Activated CD8-positive, alpha-beta T cell treated with anti-CD3 and anti-CD28 coated beads for 36 hours (primary cell): ENCODE measurements at regions not wholly inside any gene's neighbourhood (a gene's known extent, or its start where the extent isn't known, plus 50 kb on each side); places are given as distances from the start of the nearest gene placed in this dataset.
"Not testable (repeated sequence)": the region's sequence is repeated elsewhere in the genome, so short reads cannot be mapped to it uniquely, and the experiment has no call there.

Experiments
- ATAC-seq: fragments of 200-7000 bp; cut with Tn5 transposase; one replicate; pipeline ENCODE4 v1.10.0; 2021; ENCODE audit warnings: mild to moderate bottlenecking, moderate library complexity
- CTCF ChIA-PET: fragments of 350-600 bp; sonication (Branson Sonifier 250); formaldehyde crosslinking; loops from one replicate; lab custom pipeline; 2021; ENCODE audit warnings: antibody characterized with exemption; lab: Charles Lee
- POLR2A ChIA-PET: fragments of 350-600 bp; sonication (Branson Sonifier 250); formaldehyde crosslinking; loops from one replicate; lab custom pipeline; 2021; ENCODE audit warnings: antibody characterized with exemption; lab: Charles Lee
- DNase-seq: peaks from one replicate; pipeline ENCODE4 v3.0.0-alpha.2; 2020
- H3K27ac Mint-ChIP-seq: one replicate; pipeline ENCODE4 v1.8.0; 2021; ENCODE audit warnings: mild to moderate bottlenecking, mixed read lengths
- H3K27me3 Mint-ChIP-seq: one replicate; pipeline ENCODE4 v1.8.0; 2021; ENCODE audit warnings: mixed read lengths
- H3K36me3 Mint-ChIP-seq: one replicate; pipeline ENCODE4 v1.8.0; 2021; ENCODE audit warnings: low read depth, mixed read lengths
- H3K4me1 Mint-ChIP-seq: one replicate; pipeline ENCODE4 v1.8.0; 2021; ENCODE audit warnings: low read depth, mixed read lengths
- H3K4me3 Mint-ChIP-seq: one replicate; pipeline ENCODE4 v1.8.0; 2021; ENCODE audit warnings: mild to moderate bottlenecking, moderate library complexity, mixed read lengths
- H3K9me3 Mint-ChIP-seq: one replicate; pipeline ENCODE4 v1.8.0; 2021; ENCODE audit warnings: mixed read lengths
- intact Hi-C: fragments of 100-400 bp; cut with micrococcal nuclease; formaldehyde crosslinking; loops from one replicate; pipeline ENCODE4 v1.10.0; 2022
- TF ChIP-seq, protein P1 (sequence below): fragments of 200-600 bp; IDR thresholded peaks from one replicate; pipeline ENCODE4 v1.8.0; 2022; ENCODE audit warnings: antibody characterized with exemption, mild to moderate bottlenecking

DNA sequence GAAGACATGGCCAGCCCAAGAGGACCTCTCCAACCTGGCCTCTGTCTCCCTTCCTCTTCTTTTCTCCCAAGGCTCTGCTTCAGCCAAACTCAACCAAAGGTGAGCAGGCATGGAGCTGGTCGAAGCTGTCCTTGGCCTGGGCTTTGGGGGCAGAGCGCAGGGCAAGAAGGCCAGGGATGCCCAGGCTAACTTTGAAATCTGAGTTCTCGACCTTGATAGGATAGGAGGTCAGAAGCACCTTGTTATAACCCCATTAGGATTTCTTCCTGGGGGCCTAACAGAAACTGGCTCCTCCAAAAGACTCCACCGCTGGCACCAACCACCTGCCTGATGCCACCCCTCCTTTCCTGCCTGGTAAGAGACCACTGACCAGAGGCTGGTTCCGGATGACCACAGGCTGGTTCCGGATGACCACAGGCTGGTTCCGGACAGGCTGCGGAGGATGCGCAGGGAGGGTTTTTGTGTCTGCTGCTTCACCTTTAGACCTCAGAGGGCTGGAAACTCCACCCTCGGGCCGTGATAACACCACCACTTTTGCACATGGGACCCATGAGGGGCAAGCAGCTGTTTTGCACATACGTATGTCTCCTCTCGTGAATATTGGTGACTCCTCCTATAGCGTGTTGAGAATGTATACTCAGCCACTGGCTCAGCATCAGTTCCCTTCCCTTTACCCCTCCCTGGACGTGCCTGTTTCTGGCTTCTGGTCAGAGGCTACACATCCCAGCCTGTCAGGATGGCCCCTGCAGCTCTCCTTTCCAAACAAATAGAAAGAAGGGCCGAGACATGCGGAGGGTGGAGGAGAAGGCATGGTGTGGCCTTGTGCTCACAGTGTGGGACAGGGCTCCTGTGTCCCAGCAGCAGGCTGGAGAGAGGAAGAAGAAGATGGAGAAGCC lies 140.1 kb downstream of the DNAJB6 start:
- no peaks in the 10 kb centered on the region for H3K27me3 Mint-ChIP-seq
- H3K4me3 Mint-ChIP-seq = no peak overlapping the region
- no peak for DNase-seq
- intact Hi-C loops = no loop called here
- POLR2A ChIA-PET = interaction anchor here (1.0 kb wide), 1 partner anchor 99 kb away, joined by 3 read pairs; no protein-coding TSS in a partner anchor
- H3K4me1 Mint-ChIP-seq = peaks cover 32% of the 10 kb centered on the region
- peaks cover 11% of the 10 kb centered on the region for H3K36me3 Mint-ChIP-seq
- H3K9me3 Mint-ChIP-seq = peaks cover 23% of the 10 kb centered on the region
- H3K27ac Mint-ChIP-seq = peak overlapping the region; percentile 28
- ATAC-seq = no peak
- TF ChIP-seq, protein P1, sequence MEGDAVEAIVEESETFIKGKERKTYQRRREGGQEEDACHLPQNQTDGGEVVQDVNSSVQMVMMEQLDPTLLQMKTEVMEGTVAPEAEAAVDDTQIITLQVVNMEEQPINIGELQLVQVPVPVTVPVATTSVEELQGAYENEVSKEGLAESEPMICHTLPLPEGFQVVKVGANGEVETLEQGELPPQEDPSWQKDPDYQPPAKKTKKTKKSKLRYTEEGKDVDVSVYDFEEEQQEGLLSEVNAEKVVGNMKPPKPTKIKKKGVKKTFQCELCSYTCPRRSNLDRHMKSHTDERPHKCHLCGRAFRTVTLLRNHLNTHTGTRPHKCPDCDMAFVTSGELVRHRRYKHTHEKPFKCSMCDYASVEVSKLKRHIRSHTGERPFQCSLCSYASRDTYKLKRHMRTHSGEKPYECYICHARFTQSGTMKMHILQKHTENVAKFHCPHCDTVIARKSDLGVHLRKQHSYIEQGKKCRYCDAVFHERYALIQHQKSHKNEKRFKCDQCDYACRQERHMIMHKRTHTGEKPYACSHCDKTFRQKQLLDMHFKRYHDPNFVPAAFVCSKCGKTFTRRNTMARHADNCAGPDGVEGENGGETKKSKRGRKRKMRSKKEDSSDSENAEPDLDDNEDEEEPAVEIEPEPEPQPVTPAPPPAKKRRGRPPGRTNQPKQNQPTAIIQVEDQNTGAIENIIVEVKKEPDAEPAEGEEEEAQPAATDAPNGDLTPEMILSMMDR = no peak
- CTCF ChIA-PET = no interaction called here

DNA sequence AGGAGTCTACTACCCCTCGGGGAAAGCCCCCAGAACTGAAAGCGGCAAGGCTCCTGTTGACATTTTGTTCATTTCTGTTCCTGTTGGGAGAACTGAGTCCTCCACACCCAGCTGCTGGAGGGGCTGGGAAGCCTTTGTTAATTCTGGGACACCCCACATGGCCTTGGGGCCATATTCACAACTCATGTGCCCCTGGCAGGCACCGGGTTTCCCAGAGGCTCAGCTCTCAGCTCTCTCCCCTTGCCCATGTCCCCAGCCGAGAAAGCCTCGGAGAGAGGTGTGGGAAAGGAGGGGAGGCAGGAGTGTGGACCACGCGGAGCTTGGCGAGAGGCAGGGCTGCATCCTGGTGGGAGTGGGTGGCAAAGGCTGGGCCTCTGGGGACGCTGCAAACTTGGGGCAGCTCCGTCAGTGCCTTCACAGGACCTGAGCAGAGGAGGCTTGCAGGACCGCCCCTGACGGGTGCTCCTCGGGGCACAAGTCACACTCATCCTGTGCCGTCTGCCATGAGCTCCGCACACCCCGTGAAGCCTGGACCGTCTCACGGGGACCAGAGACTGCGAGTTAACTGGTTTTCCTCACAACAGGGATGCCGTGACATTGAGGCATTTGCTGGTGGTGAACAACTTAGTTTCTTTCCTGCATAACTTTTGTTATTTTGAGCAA lies 140.9 kb downstream of the DNAJB6 start:
- H3K27me3 Mint-ChIP-seq = no peaks in the 10 kb centered on the region
- intact Hi-C loops = no loop called here
- ChIA-PET POLR2A (interaction anchor here (1.0 kb wide), 1 partner anchor 98 kb away, joined by 3 read pairs; no protein-coding TSS in a partner anchor), CTCF (interaction anchor here (0.6 to 1.0 kb wide), 2 partner anchors 12 to 31 kb away, joined by 3 to 4 read pairs; no protein-coding TSS in a partner anchor)
- peak overlapping the region; percentile 13 for H3K27ac Mint-ChIP-seq
- H3K4me3 Mint-ChIP-seq = peak overlapping the region; percentile 9
- TF ChIP-seq, protein P1 = no peak
- DNase-seq (no peak), ATAC-seq (peak; percentile 29)
- H3K36me3 Mint-ChIP-seq = peaks cover 7% of the 10 kb centered on the region
- peaks cover 15% of the 10 kb centered on the region for H3K9me3 Mint-ChIP-seq
- peaks cover 27% of the 10 kb centered on the region for H3K4me1 Mint-ChIP-seq

DNA sequence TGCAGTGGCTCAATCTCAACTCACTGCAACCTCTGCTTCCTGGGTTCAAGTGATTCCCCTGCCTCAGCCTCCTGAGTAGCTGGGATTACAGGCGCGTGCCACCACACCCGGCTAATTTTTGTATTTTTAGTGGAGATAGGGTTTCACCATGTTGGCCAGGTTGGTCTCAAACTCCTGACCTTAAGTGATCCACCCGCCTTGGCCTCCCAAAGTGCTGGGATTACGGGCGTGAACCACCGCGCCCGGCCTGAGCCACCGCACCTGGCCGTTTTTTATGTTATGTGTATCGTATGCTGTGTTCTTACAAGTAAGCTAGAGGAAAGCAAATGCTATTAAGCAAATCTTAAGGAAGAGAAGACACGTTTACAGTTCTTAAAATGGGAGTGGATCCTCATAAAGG lies 141.8 kb downstream of the DNAJB6 start:
- peaks cover 21% of the 10 kb centered on the region for H3K4me1 Mint-ChIP-seq
- intact Hi-C loops, H3K9me3 Mint-ChIP-seq, H3K4me3 Mint-ChIP-seq, H3K27me3 Mint-ChIP-seq, H3K36me3 Mint-ChIP-seq, H3K27ac Mint-ChIP-seq, ATAC-seq, DNase-seq: not testable (repeated sequence)
- CTCF ChIA-PET = interaction anchor here (0.6 to 1.0 kb wide), 2 partner anchors 11 to 30 kb away, joined by 3 to 4 read pairs; no protein-coding TSS in a partner anchor
- POLR2A ChIA-PET = interaction anchor here (0.7 kb wide), 1 partner anchor 12 kb away, joined by 3 read pairs; no protein-coding TSS in a partner anchor

DNA sequence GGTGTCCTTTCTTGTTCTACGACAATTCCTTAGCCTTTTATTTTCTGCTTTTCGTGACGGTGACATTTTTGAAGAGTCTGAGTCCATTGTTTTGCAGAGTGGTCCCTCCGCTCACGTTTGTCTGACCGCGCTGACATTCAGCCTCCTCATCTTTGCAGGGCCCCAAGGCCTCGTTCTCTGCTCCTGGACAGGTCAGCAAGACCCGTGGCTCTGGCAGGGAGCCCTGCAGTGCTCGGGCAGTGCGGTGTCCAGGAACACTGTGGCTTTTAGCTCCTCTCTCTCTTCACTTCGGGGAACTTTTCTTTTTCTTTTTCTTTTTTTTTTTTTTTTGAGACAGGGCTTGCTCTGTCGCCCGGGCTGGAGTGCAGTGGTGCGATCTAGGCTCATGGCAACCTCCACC lies 142.5 kb downstream of the DNAJB6 start:
- no peaks in the 10 kb centered on the region for H3K27me3 Mint-ChIP-seq
- POLR2A ChIA-PET = no interaction called here
- H3K4me3 Mint-ChIP-seq = no peak overlapping the region
- TF ChIP-seq, protein P1 = no peak
- DNase-seq = no peak
- CTCF ChIA-PET = no interaction called here
- peaks cover 21% of the 10 kb centered on the region for H3K4me1 Mint-ChIP-seq
- intact Hi-C loops = no loop called here
- H3K27ac Mint-ChIP-seq = no peak overlapping the region
- no peak for ATAC-seq
- H3K9me3 Mint-ChIP-seq = peaks cover 4% of the 10 kb centered on the region
- no peaks in the 10 kb centered on the region for H3K36me3 Mint-ChIP-seq

DNA sequence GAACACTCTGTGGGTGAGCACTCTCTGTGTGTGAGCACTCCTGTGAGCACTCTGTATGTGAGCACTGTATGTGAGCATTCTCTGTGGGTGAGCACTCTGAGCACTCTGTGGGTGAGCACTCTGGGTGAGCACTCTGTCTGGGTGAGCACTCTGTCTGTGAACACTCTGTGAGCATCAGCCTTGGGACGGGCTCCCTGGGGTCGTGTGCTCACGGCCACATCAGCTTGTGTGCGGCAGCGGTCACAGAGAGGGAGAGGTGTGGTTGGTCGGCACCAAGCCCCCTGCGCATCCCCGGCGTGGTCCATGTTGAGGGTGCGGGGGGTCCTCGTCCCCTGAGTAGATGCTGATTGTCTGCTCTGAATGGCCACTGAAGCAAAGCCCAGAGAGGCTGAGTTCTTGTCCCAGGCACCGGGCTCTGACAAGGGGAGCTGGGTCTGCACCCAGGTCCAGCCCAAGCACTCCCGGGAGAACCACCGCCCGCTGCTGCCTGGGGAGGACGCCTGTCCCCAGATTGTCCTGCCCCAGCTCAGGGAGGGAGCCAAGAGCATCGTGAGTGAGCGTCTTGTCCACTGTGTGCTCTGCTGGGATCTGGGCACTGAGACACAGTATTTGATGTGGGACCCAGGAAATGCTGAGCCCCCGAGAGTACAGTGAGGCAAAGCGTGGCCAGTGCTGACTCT lies 143.7 kb downstream of the DNAJB6 start:
- Mint-ChIP-seq H3K4me3 (no peak overlapping the region), H3K4me1 (peaks cover 18% of the 10 kb centered on the region), H3K36me3 (no peaks in the 10 kb centered on the region), H3K9me3 (no peaks in the 10 kb centered on the region), H3K27me3 (peaks cover under 1% of the 10 kb centered on the region), H3K27ac (no peak overlapping the region)
- ATAC-seq (peak; percentile 18), DNase-seq (no peak)
- TF ChIP-seq, protein P1 = no peak
- intact Hi-C loops = no loop called here
- CTCF ChIA-PET = no interaction called here
- POLR2A ChIA-PET = interaction anchor here (0.6 kb wide), 1 partner anchor 904 kb away, joined by 4 read pairs; no protein-coding TSS in a partner anchor
